Upper lobe of left lung (tissue), 4 donors: ENCODE measurements at regions not wholly inside any gene's neighbourhood (a gene's known extent, or its start where the extent isn't known, plus 50 kb on each side); places are given as distances from the start of the nearest gene placed in this dataset.
"Not testable (repeated sequence)": the region's sequence is repeated elsewhere in the genome, so short reads cannot be mapped to it uniquely, and the experiment has no call there.

Experiments
- EP300 ChIP-seq, 4 donors: sonication (generic); formaldehyde crosslinking; IDR thresholded peaks; one replicate each; pipeline ENCODE4 v1.5.1; 2017; ENCODE audit warnings: antibody characterized with exemption in 4 of 4, control low read depth in 2 of 4
- POLR2A ChIP-seq, 4 donors: fragments of 450-650 bp; IDR thresholded peaks; one replicate each; pipeline ENCODE4 v1.5.1; 2016 to 2017; ENCODE audit warnings: antibody characterized with exemption in 4 of 4, mild to moderate bottlenecking in 2 of 4
- POLR2AphosphoS5 ChIP-seq, 2 donors: sonication (generic); formaldehyde crosslinking; IDR thresholded peaks; one replicate each; pipeline ENCODE4 v1.5.1; 2017; ENCODE audit warnings: antibody characterized with exemption in 2 of 2

DNA sequence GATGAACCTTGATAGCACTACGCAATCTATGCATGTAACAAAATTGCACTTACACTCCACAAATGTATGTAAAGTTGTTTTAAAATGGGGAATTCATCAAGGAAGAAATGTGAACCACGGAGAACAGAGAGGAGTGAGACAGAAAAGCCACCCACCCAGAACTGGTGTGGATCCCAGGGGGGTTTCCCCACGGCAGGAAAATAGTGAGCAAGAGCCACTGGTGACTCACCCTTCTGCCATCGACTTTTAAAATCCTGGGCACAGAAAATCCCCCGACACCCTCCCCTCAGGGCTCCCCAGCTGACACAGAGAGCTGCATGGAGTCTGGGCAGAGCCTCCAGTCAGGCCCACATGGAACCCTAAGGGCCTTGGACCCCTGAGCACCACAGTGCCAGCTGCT, 146.0 kb upstream of the POTED start:
- TF ChIP-seq POLR2A, POLR2AphosphoS5, EP300 (IDR thresholded peaks at IDR 0.05): not testable (repeated sequence)
